PC-9 (cell line): ENCODE measurements at regions not wholly inside any gene's neighbourhood (a gene's known extent, or its start where the extent isn't known, plus 50 kb on each side); places are given as distances from the start of the nearest gene placed in this dataset.

ENCODE experiments used
- CTCF ChIP-seq: fragments of 200-600 bp; sonication (generic); conservative IDR thresholded peaks from 2 replicates; pipeline ENCODE4 v1.6.1; 2017; ENCODE audit warnings: mixed run types, antibody characterized with exemption, mild to moderate bottlenecking, moderate library complexity
- EZH2 ChIP-seq: fragments of 200-600 bp; sonication (generic); IDR thresholded peaks from 2 replicates; pipeline ENCODE4 v1.8.0; 2017; ENCODE audit warnings: antibody characterized with exemption, low read depth

- TF ChIP-seq CTCF (no peak), EZH2 (no peak)
Observed at GRCh38 chr12:115687094-115687493, 590.4 kb downstream of the MED13L start.
